Cardiac septum (tissue), 1 donor: ENCODE measurements at regions not wholly inside any gene's neighbourhood (a gene's known extent, or its start where the extent isn't known, plus 50 kb on each side); places are given as distances from the start of the nearest gene placed in this dataset.

ENCODE experiments used
- DNase-seq: peaks from one replicate; pipeline ENCODE4 v3.0.0-alpha.2; 2020; ENCODE audit warnings: low spot score
- intact Hi-C: fragments of 100-400 bp; cut with DNase I; formaldehyde crosslinking; loops from one replicate; pipeline ENCODE4 v1.14.0; 2022
- donor health status: DM: no; HTN: no; CAD: no.

- DNase-seq, result no peak
- intact Hi-C loops, result no loop called here
Observed at GRCh38 chr1:58925247-58925646, 141.4 kb upstream of the JUN start.

GRCh38 chr1:58926152-58926551 lies 142.3 kb upstream of the JUN start:
- intact Hi-C loops, result no loop called here
- no peak for DNase-seq

GRCh38 chr1:58927041-58927721 lies 143.3 kb upstream of the JUN start:
- DNase-seq, result no peak
- intact Hi-C loops, result no loop called here

- intact Hi-C loops, result no loop called here
- no peak for DNase-seq
Observed at GRCh38 chr1:58927722-58928085, 143.9 kb upstream of the JUN start.

- no peak for DNase-seq
- intact Hi-C loops, result no loop called here
Observed at GRCh38 chr1:58928514-58928913, 144.7 kb upstream of the JUN start.

GRCh38 chr1:58929671-58930325 lies 146.0 kb upstream of the JUN start:
- intact Hi-C loops, result no loop called here
- no peak for DNase-seq

- intact Hi-C loops, result no loop called here
- no peak for DNase-seq
Observed at GRCh38 chr1:58931024-58931423, 147.2 kb upstream of the JUN start.

- intact Hi-C loops, result no loop called here
Observed at GRCh38 chr1:58931756-58932155, 147.9 kb upstream of the JUN start.

GRCh38 chr1:58932859-58933598 lies 149.2 kb upstream of the JUN start:
- intact Hi-C loops, result no loop called here
- DNase-seq, result no peak

More at GRCh38 chr1:58931756-58932155, 147.9 kb upstream of the JUN start:
- DNase-seq, result no peak

- no peak for DNase-seq
- intact Hi-C loops, result no loop called here
Observed at GRCh38 chr1:58933599-58933926, 149.7 kb upstream of the JUN start.

GRCh38 chr1:58934706-58935105 lies 150.9 kb upstream of the JUN start:
- intact Hi-C loops, result no loop called here
- no peak for DNase-seq

GRCh38 chr1:58936973-58937372 lies 153.1 kb upstream of the JUN start:
- DNase-seq, result no peak
- intact Hi-C loops, result no loop called here

GRCh38 chr1:58939146-58939545 lies 155.3 kb upstream of the JUN start:
- DNase-seq, result no peak
- intact Hi-C loops, result no loop called here

GRCh38 chr1:58939666-58940370 lies 156.0 kb upstream of the JUN start:
- intact Hi-C loops, result no loop called here
- no peak for DNase-seq

- intact Hi-C loops, result no loop called here
- DNase-seq, result no peak
Observed at GRCh38 chr1:58941471-58942289, 157.8 kb upstream of the JUN start.

- intact Hi-C loops, result no loop called here
- DNase-seq, result no peak
Observed at GRCh38 chr1:58942759-58943191, 158.9 kb upstream of the JUN start.

GRCh38 chr1:58943776-58944175 lies 159.9 kb upstream of the JUN start:
- DNase-seq, result no peak
- intact Hi-C loops, result no loop called here

- no peak for DNase-seq
- intact Hi-C loops, result no loop called here
Observed at GRCh38 chr1:58944439-58944838, 160.6 kb upstream of the JUN start.

GRCh38 chr1:58946390-58946789 lies 162.5 kb upstream of the JUN start:
- intact Hi-C loops, result no loop called here
- DNase-seq, result no peak

- intact Hi-C loops, result no loop called here
- DNase-seq, result no peak
Observed at GRCh38 chr1:58948671-58949070, 164.8 kb upstream of the JUN start.
